Erythroblast (primary cell): ENCODE measurements at regions not wholly inside any gene's neighbourhood (a gene's known extent, or its start where the extent isn't known, plus 50 kb on each side); places are given as distances from the start of the nearest gene placed in this dataset.

Experiments
- GATA1 ChIP-seq: IDR thresholded peaks from 2 replicates; pipeline ENCODE4 v1.6.1; 2011; ENCODE audit warnings: low read depth, mild to moderate bottlenecking, control low read depth, low read length, moderate library complexity
- POLR2A ChIP-seq: IDR thresholded peaks from 2 replicates; pipeline ENCODE4 v1.6.1; 2011; ENCODE audit warnings: mild to moderate bottlenecking, low read length

DNA sequence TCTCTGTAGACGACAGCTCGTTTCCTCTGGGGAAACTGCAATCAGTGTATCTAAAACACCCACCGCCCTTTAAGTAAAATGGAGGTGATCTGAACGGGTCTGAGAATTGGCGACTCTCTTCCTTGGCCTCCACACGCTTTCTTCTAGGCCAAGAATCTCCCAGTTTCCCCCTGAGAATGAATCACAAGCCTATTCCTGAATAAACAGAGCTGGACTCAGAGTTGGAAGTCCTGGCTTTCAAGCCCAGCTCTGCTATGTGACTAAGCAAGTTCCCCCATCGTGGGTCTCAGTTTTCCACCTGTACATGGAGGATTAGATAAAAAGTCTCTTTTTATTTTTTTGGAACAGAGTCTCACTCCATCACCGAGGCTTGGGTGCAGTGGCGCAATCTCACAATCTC, 200.4 kb downstream of the MN1 start:
- TF ChIP-seq POLR2A (no peak), GATA1 (no peak)
